ENCODE measurements at regions not wholly inside any gene's neighbourhood (a gene's known extent, or its start where the extent isn't known, plus 50 kb on each side); places are given as distances from the start of the nearest gene placed in this dataset.

DNA sequence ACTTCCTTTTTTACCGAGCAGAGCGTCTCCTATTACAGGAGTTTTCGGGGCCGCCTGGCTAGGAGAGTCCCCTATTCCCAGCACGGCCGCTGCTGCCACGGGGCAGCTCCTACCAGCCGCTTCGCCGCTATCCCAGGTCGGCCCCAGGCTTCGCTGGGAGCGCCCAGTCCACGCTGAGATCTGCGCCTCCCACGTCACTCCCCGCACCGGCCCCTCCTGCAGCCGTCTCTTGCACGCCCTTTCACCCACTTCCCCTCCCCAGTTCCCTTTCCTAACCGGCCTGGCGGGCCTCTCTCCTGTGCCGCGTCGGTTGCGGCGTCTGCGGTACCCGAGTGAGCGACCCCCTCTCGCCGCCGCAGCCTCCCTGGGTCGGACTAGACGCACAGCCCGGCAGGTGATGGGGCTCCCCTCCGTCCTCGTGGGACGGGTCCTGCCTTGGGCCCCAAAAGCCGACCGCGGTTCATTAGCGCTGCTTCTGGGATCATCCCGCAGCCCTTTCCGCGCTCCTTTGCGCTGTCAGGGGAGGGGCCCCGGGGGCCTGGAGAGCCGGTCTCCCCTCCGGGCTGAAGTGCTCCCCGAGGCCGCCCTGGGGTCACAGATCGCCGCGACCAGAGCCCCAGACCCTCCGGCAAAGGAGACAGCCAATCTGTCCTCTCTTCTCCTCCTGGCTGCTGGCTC, 1318.4 kb downstream of the TMEM121 start (continued):
- no peak for TF ChIP-seq WIZ (CRISPR knock-in tag; IDR thresholded peaks at IDR 0.05)
- TF ChIP-seq TBP (CRISPR knock-in tag; IDR thresholded peaks at IDR 0.05) = no peak
- peak; percentile 82; the same call in 1 of the 2 replicates for TF ChIP-seq SMAD1 (CRISPR knock-in tag; IDR thresholded peaks at IDR 0.05; ENCODE audit: borderline replicate concordance, low read depth)
- no peak for TF ChIP-seq ATF7 (IDR thresholded peaks at IDR 0.05)
- TF ChIP-seq ATF7 (CRISPR knock-in tag; IDR thresholded peaks at IDR 0.05) = no peak
- peak; percentile 68; the same call in 1 of the 2 replicates for TF ChIP-seq ZNF501 (CRISPR knock-in tag; IDR thresholded peaks at IDR 0.05)
- TF ChIP-seq GPN1 (CRISPR knock-in tag; IDR thresholded peaks at IDR 0.05; ENCODE audit: borderline replicate concordance) = no peak
- no peak for TF ChIP-seq RNF2 (conservative IDR thresholded peaks at IDR 0.05; ENCODE audit: low read depth)
- no peak for TF ChIP-seq FOXP1 (IDR thresholded peaks at IDR 0.05)
- TF ChIP-seq FOXP1 (CRISPR knock-in tag; IDR thresholded peaks at IDR 0.05) = no peak
- TF ChIP-seq TAF15 (IDR thresholded peaks at IDR 0.05; ENCODE audit: low read depth, low read length, poor library complexity, severe bottlenecking) = no peak
- no peak for TF ChIP-seq MTA3 (CRISPR knock-in tag; IDR thresholded peaks at IDR 0.05)
- TF ChIP-seq POLR2AphosphoS2 (IDR thresholded peaks at IDR 0.05; ENCODE audit: low read depth, low read length) = no peak
- TF ChIP-seq STAT5B (CRISPR knock-in tag; IDR thresholded peaks at IDR 0.05) = 0 out of 2 replicates have a peak, but pooled peaks have one; percentile 21
- TF ChIP-seq, protein P1, sequence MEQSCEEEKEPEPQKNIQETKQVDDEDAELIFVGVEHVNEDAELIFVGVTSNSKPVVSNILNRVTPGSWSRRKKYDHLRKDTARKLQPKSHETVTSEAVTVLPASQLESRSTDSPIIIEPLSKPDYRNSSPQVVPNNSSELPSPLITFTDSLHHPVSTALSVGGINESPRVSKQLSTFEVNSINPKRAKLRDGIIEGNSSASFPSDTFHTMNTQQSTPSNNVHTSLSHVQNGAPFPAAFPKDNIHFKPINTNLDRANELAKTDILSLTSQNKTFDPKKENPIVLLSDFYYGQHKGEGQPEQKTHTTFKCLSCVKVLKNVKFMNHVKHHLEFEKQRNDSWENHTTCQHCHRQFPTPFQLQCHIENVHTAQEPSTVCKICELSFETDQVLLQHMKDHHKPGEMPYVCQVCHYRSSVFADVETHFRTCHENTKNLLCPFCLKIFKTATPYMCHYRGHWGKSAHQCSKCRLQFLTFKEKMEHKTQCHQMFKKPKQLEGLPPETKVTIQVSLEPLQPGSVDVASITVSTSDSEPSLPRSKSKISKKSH (CRISPR knock-in tag; IDR thresholded peaks at IDR 0.05; ENCODE audit: borderline replicate concordance) = peak; percentile 73; the same call in 1 of the 2 replicates
- no peak for TF ChIP-seq CHD2 (IDR thresholded peaks at IDR 0.05; ENCODE audit: low read depth, low read length)
- TF ChIP-seq ZNF180 (CRISPR knock-in tag; IDR thresholded peaks at IDR 0.05; ENCODE audit: borderline replicate concordance, low read depth) = no peak
- no peak for TF ChIP-seq PHF21A (CRISPR knock-in tag; IDR thresholded peaks at IDR 0.05)
- 0 out of 2 replicates have a peak, but pooled peaks have one; percentile 33 for TF ChIP-seq HNRNPL (IDR thresholded peaks at IDR 0.05; ENCODE audit: low read depth, low read length)
- no peak for TF ChIP-seq KLF9 (CRISPR knock-in tag; IDR thresholded peaks at IDR 0.05; ENCODE audit: low read depth)
- TF ChIP-seq UBTF (CRISPR knock-in tag; IDR thresholded peaks at IDR 0.05) = peak; percentile 80
- no peak for TF ChIP-seq ZEB1 (IDR thresholded peaks at IDR 0.05; ENCODE audit: insufficient replicate concordance, low read depth)
- no peak for TF ChIP-seq MTF2 (CRISPR knock-in tag; IDR thresholded peaks at IDR 0.05; ENCODE audit: borderline replicate concordance)
- no peak for TF ChIP-seq JARID2 (CRISPR knock-in tag; IDR thresholded peaks at IDR 0.05; ENCODE audit: insufficient replicate concordance)
- TF ChIP-seq, protein P2, sequence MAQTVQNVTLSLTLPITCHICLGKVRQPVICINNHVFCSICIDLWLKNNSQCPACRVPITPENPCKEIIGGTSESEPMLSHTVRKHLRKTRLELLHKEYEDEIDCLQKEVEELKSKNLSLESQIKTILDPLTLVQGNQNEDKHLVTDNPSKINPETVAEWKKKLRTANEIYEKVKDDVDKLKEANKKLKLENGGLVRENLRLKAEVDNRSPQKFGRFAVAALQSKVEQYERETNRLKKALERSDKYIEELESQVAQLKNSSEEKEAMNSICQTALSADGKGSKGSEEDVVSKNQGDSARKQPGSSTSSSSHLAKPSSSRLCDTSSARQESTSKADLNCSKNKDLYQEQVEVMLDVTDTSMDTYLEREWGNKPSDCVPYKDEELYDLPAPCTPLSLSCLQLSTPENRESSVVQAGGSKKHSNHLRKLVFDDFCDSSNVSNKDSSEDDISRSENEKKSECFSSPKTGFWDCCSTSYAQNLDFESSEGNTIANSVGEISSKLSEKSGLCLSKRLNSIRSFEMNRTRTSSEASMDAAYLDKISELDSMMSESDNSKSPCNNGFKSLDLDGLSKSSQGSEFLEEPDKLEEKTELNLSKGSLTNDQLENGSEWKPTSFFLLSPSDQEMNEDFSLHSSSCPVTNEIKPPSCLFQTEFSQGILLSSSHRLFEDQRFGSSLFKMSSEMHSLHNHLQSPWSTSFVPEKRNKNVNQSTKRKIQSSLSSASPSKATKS (CRISPR knock-in tag; IDR thresholded peaks at IDR 0.05) = no peak
- TF ChIP-seq NCOA5 (CRISPR knock-in tag; IDR thresholded peaks at IDR 0.05) = no peak
- no peak for TF ChIP-seq ZNF331 (CRISPR knock-in tag; IDR thresholded peaks at IDR 0.05)
- no peak for TF ChIP-seq ZNF460 (CRISPR knock-in tag; IDR thresholded peaks at IDR 0.05; ENCODE audit: borderline replicate concordance)

Measured in HepG2 (cell line).